Spleen (tissue), 7 donors: ENCODE measurements at regions not wholly inside any gene's neighbourhood (a gene's known extent, or its start where the extent isn't known, plus 50 kb on each side); places are given as distances from the start of the nearest gene placed in this dataset.

Experiments
- POLR2A ChIP-seq, 3 donors: fragments of 450-650 bp; IDR thresholded peaks; one replicate each; pipeline ENCODE4 v1.5.1; 2017; ENCODE audit warnings: antibody characterized with exemption in 3 of 3, mild to moderate bottlenecking in 1 of 3
- POLR2AphosphoS5 ChIP-seq, 3 donors: sonication (generic); formaldehyde crosslinking; IDR thresholded peaks; one replicate each; pipeline ENCODE4 v1.5.1; 2017; ENCODE audit warnings: antibody characterized with exemption in 3 of 3
- TF ChIP-seq, protein P1 (sequence below), 11 experiments: fragments of 200-600 bp in 7 of 11; fragments of 450-650 bp in 4 of 11; sonication (generic) in 4 of 11; IDR thresholded peaks in 8 of 11; conservative IDR thresholded peaks in 3 of 11; 1 replicate in 7 of 11; 2 replicates in 4 of 11; pipeline versions ENCODE4 v1.4.0 to v1.8.0; 2016 to 2021; ENCODE audit warnings: antibody characterized with exemption in 11 of 11, inconsistent platforms in 4 of 11, mild to moderate bottlenecking in 1 of 11
- donor health status: DM: no; HTN: no; CAD: no; lungs with moderate emphysema.
- donor health status: DM: no; HTN: no; CAD: no.
- donor health status: DM: no; HTN: no; CAD: no.

DNA sequence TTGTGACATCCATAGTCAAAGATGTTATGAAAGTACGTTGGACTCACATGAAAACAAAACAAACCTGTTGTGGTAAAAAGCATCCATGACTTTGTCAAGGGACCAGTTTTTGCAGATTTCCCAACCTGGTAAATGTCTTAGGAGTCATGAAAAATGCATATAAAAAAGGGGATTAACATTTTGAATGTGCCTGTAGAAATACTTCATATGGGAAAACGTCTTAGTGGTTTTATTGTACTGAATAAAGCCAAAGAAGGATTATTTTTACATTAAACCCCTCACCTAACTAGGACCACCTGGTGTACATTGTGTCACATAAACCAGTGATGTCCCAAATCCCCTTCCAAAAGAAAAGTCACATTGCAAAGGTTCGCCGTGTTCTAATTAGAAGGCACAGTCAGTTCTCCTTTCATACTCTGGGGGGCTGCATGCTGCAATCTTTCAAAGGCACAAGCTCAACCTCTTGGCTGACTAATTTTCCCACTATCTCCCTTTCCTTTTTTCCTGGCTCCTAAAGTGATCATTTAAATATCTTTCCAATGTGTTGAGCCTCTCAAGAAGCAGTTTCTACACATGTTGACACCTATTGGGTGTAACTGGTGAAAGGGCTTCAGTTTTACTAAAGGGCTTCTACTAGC lies 119.8 kb upstream of the SPAG17 start:
- TF ChIP-seq POLR2A (IDR thresholded peaks at IDR 0.05) = no peak
- TF ChIP-seq, protein P1, sequence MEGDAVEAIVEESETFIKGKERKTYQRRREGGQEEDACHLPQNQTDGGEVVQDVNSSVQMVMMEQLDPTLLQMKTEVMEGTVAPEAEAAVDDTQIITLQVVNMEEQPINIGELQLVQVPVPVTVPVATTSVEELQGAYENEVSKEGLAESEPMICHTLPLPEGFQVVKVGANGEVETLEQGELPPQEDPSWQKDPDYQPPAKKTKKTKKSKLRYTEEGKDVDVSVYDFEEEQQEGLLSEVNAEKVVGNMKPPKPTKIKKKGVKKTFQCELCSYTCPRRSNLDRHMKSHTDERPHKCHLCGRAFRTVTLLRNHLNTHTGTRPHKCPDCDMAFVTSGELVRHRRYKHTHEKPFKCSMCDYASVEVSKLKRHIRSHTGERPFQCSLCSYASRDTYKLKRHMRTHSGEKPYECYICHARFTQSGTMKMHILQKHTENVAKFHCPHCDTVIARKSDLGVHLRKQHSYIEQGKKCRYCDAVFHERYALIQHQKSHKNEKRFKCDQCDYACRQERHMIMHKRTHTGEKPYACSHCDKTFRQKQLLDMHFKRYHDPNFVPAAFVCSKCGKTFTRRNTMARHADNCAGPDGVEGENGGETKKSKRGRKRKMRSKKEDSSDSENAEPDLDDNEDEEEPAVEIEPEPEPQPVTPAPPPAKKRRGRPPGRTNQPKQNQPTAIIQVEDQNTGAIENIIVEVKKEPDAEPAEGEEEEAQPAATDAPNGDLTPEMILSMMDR (IDR thresholded peaks at IDR 0.05 in 8 of 11, conservative IDR thresholded peaks at IDR 0.05 in 3 of 11) = peak in 4 of 11 experiments; percentile 21 to 30 (median 28)
- no peak for TF ChIP-seq POLR2AphosphoS5 (IDR thresholded peaks at IDR 0.05)
